Loucy (cell line): ENCODE measurements at regions not wholly inside any gene's neighbourhood (a gene's known extent, or its start where the extent isn't known, plus 50 kb on each side); places are given as distances from the start of the nearest gene placed in this dataset.

ENCODE experiments used
- EZH2phosphoT487 ChIP-seq: fragments of 200-600 bp; IDR thresholded peaks from 2 replicates; pipeline ENCODE4 v1.6.1; 2018; ENCODE audit warnings: antibody characterized with exemption, mild to moderate bottlenecking, moderate library complexity, borderline replicate concordance
- TF ChIP-seq, protein P1 (sequence below): fragments of 200-600 bp; sonication (generic); conservative IDR thresholded peaks from 2 replicates; pipeline ENCODE4 v1.5.1; 2014; ENCODE audit warnings: mild to moderate bottlenecking, antibody characterized with exemption, low read length

DNA sequence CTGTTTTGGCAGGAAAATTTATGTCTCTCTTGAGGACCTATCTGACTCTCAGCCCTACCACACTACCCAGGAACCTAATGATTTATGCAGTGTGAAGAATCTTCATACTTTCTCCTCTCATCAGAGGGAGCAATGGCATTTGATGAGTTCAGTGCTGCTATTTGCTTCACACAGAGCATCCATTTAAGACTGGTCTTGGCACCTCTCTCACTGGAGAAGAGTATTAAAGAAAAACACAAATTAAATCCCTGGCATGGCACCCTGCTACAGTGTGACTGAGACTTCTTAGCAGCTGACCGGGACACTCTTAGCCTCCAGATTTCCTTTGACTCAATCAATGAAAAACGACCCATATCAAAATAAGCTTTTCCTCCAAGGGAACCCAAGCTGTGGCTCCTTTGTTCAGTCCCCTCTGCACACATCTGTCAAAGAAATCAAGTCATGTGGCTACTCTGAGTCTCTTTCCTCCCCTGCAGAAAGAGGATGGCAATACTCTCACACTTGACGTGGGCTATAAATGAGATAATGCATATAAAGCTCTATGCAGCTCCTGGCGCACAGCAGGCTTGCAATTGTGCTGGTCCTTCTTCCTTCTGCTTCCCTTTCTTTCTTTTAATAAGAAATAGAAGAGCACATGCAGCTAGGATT, 186.1 kb upstream of the E2F8 start:
- TF ChIP-seq, protein P1, sequence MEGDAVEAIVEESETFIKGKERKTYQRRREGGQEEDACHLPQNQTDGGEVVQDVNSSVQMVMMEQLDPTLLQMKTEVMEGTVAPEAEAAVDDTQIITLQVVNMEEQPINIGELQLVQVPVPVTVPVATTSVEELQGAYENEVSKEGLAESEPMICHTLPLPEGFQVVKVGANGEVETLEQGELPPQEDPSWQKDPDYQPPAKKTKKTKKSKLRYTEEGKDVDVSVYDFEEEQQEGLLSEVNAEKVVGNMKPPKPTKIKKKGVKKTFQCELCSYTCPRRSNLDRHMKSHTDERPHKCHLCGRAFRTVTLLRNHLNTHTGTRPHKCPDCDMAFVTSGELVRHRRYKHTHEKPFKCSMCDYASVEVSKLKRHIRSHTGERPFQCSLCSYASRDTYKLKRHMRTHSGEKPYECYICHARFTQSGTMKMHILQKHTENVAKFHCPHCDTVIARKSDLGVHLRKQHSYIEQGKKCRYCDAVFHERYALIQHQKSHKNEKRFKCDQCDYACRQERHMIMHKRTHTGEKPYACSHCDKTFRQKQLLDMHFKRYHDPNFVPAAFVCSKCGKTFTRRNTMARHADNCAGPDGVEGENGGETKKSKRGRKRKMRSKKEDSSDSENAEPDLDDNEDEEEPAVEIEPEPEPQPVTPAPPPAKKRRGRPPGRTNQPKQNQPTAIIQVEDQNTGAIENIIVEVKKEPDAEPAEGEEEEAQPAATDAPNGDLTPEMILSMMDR, result no peak
- no peak for TF ChIP-seq EZH2phosphoT487
